Natural killer cell (primary cell): ENCODE measurements at regions not wholly inside any gene's neighbourhood (a gene's known extent, or its start where the extent isn't known, plus 50 kb on each side); places are given as distances from the start of the nearest gene placed in this dataset.

Source experiments
- ATAC-seq, 3 donors: fragments of 150-1000 bp in 2 of 3; fragments of 200-7000 bp in 1 of 3; cut with Tn5 transposase; 1 replicate in 1 of 3; 2 replicates in 2 of 3; pipeline ENCODE4 v1.10.0; 2021; ENCODE audit warnings: mild to moderate bottlenecking in 2 of 3, moderate library complexity in 2 of 3
- DNase-seq, 2 donors: peaks; one replicate each; pipeline versions ENCODE4 v3.0.0 to v3.0.0-alpha.2; 2013 to 2021; ENCODE audit warnings: mixed read lengths in 1 of 2
- H3K27ac ChIP-seq: one replicate; pipeline ENCODE4 v1.5.1; 2013; ENCODE audit warnings: mild to moderate bottlenecking, low read length
- H3K27me3 ChIP-seq: one replicate; pipeline ENCODE4 v1.6.1; 2013; ENCODE audit warnings: low read length; ENCODE audit not compliant: control insufficient read depth, insufficient read depth
- H3K36me3 ChIP-seq: one replicate; pipeline ENCODE4 v1.6.1; 2013; ENCODE audit warnings: low read length; ENCODE audit not compliant: control insufficient read depth, insufficient read depth
- H3K4me1 ChIP-seq: one replicate; pipeline ENCODE4 v1.6.1; 2013; ENCODE audit warnings: low read length; ENCODE audit not compliant: control insufficient read depth, insufficient read depth
- H3K4me3 ChIP-seq: one replicate; pipeline ENCODE4 v1.5.1; 2013; ENCODE audit warnings: low read length
- H3K9me3 ChIP-seq: one replicate; pipeline ENCODE4 v1.6.1; 2013; ENCODE audit warnings: low read length; ENCODE audit not compliant: control insufficient read depth, insufficient read depth
- H3K27ac Mint-ChIP-seq, 2 donors: one replicate each; pipeline ENCODE4 v1.8.0; 2022; ENCODE audit warnings: mild to moderate bottlenecking in 2 of 2, mixed read lengths in 2 of 2, moderate library complexity in 1 of 2
- H3K27me3 Mint-ChIP-seq, 2 donors: one replicate each; pipeline ENCODE4 v1.8.0; 2022; ENCODE audit warnings: low read depth in 2 of 2, mixed read lengths in 2 of 2
- H3K36me3 Mint-ChIP-seq: one replicate; pipeline ENCODE4 v1.8.0; 2022; ENCODE audit warnings: mixed read lengths
- H3K4me1 Mint-ChIP-seq, 2 donors: one replicate each; pipeline ENCODE4 v1.8.0; 2022; ENCODE audit warnings: mixed read lengths in 2 of 2
- H3K4me3 Mint-ChIP-seq: one replicate; pipeline ENCODE4 v1.8.0; 2022; ENCODE audit warnings: mild to moderate bottlenecking, moderate library complexity, mixed read lengths
- H3K9me3 Mint-ChIP-seq, 2 donors: one replicate each; pipeline ENCODE4 v1.8.0; 2022; ENCODE audit warnings: mixed read lengths in 2 of 2
- CTCF ChIP-seq: fragments of 200-600 bp; IDR thresholded peaks from one replicate; pipeline ENCODE4 v1.8.0; 2022; ENCODE audit warnings: antibody characterized with exemption
- WGBS: methylation state at CpG from one replicate; pipeline ENCODE4 v1.1.7; 2013; ENCODE audit warnings: missing lambda C conversion rate; ENCODE audit not compliant: insufficient coverage; 5-methylcytosine and 5-hydroxymethylcytosine counted together
- intact Hi-C: fragments of 100-400 bp; cut with micrococcal nuclease; formaldehyde crosslinking; loops from one replicate; pipeline ENCODE4 v1.14.2; 2022

- TF ChIP-seq CTCF: no peak
- peaks cover 12% of the 10 kb centered on the region for H3K4me1 ChIP-seq
- DNase-seq: no peak
- H3K4me3 ChIP-seq: no peak overlapping the region
- 82% methylated on average over 3 of the region's 3 CpGs for WGBS
- Mint-ChIP-seq H3K27me3 (peaks cover 37 to 67% of the 10 kb centered on the region in 2 donors), H3K4me3 (no peak overlapping the region), H3K27ac (no peak overlapping the region), H3K9me3 (no peaks in the 10 kb centered on the region), H3K36me3 (no peaks in the 10 kb centered on the region), H3K4me1 (peaks cover 10 to 12% of the 10 kb centered on the region in 2 donors)
- no peak overlapping the region for H3K27ac ChIP-seq
- no peaks in the 10 kb centered on the region for H3K36me3 ChIP-seq
- intact Hi-C loops: no loop called here
- H3K27me3 ChIP-seq: peaks cover 15% of the 10 kb centered on the region
- no peak for ATAC-seq
- no peaks in the 10 kb centered on the region for H3K9me3 ChIP-seq
Observed at GRCh38 chr13:111064661-111065060, 50.4 kb upstream of the ARHGEF7 start.

GRCh38 chr13:111062966-111063365 is 52.1 kb upstream of the ARHGEF7 start:
- no peak for TF ChIP-seq CTCF
- H3K36me3 Mint-ChIP-seq: no peaks in the 10 kb centered on the region

GRCh38 chr13:111062305-111062704 is 52.8 kb upstream of the ARHGEF7 start:
- Mint-ChIP-seq H3K27ac (no peak overlapping the region), H3K27me3 (peaks cover 37 to 68% of the 10 kb centered on the region in 2 donors), H3K4me1 (peaks cover 5 to 11% of the 10 kb centered on the region in 2 donors), H3K9me3 (no peaks in the 10 kb centered on the region), H3K36me3 (no peaks in the 10 kb centered on the region), H3K4me3 (no peak overlapping the region)
- DNase-seq (no peak), ATAC-seq (no peak)
- H3K4me1 ChIP-seq: peaks cover 8% of the 10 kb centered on the region
- intact Hi-C loops: no loop called here
- H3K4me3 ChIP-seq: no peak overlapping the region
- peaks cover 7% of the 10 kb centered on the region for H3K27me3 ChIP-seq
- H3K27ac ChIP-seq: no peak overlapping the region
- H3K9me3 ChIP-seq: no peaks in the 10 kb centered on the region
- WGBS: 89% methylated on average over 7 of the region's 7 CpGs
- no peak for TF ChIP-seq CTCF
- no peaks in the 10 kb centered on the region for H3K36me3 ChIP-seq

More at GRCh38 chr13:111062966-111063365, 52.1 kb upstream of the ARHGEF7 start:
- no peak for DNase-seq
- H3K4me1 Mint-ChIP-seq: peaks cover 10 to 12% of the 10 kb centered on the region in 2 donors
- Histone ChIP-seq H3K4me3 (no peak overlapping the region), H3K27ac (no peak overlapping the region), H3K36me3 (no peaks in the 10 kb centered on the region), H3K27me3 (peaks cover 9% of the 10 kb centered on the region), H3K4me1 (peaks cover 12% of the 10 kb centered on the region), H3K9me3 (no peaks in the 10 kb centered on the region)
- intact Hi-C loops: no loop called here
- H3K4me3 Mint-ChIP-seq: no peak overlapping the region
- no peak for ATAC-seq
- 60% methylated on average over 2 of the region's 2 CpGs for WGBS
- H3K9me3 Mint-ChIP-seq: no peaks in the 10 kb centered on the region
- H3K27me3 Mint-ChIP-seq: peaks cover 41 to 67% of the 10 kb centered on the region in 2 donors
- H3K27ac Mint-ChIP-seq: no peak overlapping the region

GRCh38 chr13:111061358-111062045 is 53.6 kb upstream of the ARHGEF7 start:
- no peak for TF ChIP-seq CTCF
- Histone ChIP-seq H3K27me3 (peaks cover 4% of the 10 kb centered on the region), H3K4me1 (peaks cover 1% of the 10 kb centered on the region), H3K27ac (no peak overlapping the region), H3K9me3 (no peaks in the 10 kb centered on the region), H3K4me3 (no peak overlapping the region), H3K36me3 (no peaks in the 10 kb centered on the region)
- WGBS: 88% methylated on average over 7 of the region's 7 CpGs
- Mint-ChIP-seq H3K4me3 (no peak overlapping the region), H3K9me3 (no peaks in the 10 kb centered on the region), H3K27ac (no peak overlapping the region), H3K27me3 (peaks cover 35 to 72% of the 10 kb centered on the region in 2 donors), H3K4me1 (peaks cover 3% of the 10 kb centered on the region in 2 donors), H3K36me3 (no peaks in the 10 kb centered on the region)
- intact Hi-C loops: no loop called here
- DNase-seq (no peak), ATAC-seq (no peak)
